VCaP (cell line): ENCODE measurements at regions not wholly inside any gene's neighbourhood (a gene's known extent, or its start where the extent isn't known, plus 50 kb on each side); places are given as distances from the start of the nearest gene placed in this dataset.

Experiments used
- H3K27ac ChIP-seq: fragments of 450-650 bp; 2 replicates; pipeline ENCODE4 v1.5.1; 2017
- TF ChIP-seq, protein P1 (sequence below): fragments of 450-650 bp; conservative IDR thresholded peaks from 2 replicates; pipeline ENCODE4 v1.5.1; 2017; ENCODE audit warnings: mild to moderate bottlenecking, moderate library complexity

DNA sequence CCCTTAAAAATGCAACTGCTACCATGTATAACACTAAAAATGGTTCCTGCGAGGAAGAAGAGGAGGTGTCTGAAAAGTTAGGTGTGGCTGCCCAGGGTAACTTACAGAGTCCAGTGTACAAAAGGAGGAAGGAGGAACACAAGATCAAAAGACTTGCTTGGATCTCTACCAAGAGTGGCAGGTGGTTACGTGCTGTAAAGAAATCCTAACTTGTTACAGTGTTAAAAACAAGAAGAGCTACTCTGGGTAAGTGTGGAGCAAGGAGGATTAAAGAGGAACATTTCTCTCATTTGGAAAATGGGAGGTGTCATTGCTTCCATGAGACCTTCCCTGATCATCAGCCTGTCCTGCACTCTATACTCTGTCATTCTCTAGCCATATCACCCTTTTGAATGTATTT, 242.0 kb downstream of the PTTG2 start:
- H3K27ac ChIP-seq, result peak overlapping the region; percentile 39
- TF ChIP-seq, protein P1, sequence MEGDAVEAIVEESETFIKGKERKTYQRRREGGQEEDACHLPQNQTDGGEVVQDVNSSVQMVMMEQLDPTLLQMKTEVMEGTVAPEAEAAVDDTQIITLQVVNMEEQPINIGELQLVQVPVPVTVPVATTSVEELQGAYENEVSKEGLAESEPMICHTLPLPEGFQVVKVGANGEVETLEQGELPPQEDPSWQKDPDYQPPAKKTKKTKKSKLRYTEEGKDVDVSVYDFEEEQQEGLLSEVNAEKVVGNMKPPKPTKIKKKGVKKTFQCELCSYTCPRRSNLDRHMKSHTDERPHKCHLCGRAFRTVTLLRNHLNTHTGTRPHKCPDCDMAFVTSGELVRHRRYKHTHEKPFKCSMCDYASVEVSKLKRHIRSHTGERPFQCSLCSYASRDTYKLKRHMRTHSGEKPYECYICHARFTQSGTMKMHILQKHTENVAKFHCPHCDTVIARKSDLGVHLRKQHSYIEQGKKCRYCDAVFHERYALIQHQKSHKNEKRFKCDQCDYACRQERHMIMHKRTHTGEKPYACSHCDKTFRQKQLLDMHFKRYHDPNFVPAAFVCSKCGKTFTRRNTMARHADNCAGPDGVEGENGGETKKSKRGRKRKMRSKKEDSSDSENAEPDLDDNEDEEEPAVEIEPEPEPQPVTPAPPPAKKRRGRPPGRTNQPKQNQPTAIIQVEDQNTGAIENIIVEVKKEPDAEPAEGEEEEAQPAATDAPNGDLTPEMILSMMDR, result no peak

DNA sequence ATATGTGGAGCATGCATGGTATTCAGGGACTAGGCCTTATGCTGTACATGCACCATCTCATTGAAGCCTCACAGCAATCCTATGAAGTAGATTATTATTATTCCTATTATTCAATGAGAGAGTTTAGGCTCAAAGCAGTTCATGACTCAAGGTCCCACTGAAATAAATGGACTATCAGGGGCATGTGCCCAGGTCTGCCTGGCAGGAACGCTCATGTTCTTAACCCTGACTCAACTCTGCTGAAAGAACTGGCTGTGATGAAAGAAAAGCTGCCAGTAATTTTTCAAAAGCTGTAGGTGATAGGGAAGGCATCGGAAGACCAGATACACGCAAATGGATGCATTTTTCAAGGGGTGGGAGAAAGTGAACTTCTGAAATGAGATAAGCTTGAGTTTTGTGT, 243.4 kb downstream of the PTTG2 start:
- TF ChIP-seq, protein P1, result no peak
- H3K27ac ChIP-seq, result no peak overlapping the region

DNA sequence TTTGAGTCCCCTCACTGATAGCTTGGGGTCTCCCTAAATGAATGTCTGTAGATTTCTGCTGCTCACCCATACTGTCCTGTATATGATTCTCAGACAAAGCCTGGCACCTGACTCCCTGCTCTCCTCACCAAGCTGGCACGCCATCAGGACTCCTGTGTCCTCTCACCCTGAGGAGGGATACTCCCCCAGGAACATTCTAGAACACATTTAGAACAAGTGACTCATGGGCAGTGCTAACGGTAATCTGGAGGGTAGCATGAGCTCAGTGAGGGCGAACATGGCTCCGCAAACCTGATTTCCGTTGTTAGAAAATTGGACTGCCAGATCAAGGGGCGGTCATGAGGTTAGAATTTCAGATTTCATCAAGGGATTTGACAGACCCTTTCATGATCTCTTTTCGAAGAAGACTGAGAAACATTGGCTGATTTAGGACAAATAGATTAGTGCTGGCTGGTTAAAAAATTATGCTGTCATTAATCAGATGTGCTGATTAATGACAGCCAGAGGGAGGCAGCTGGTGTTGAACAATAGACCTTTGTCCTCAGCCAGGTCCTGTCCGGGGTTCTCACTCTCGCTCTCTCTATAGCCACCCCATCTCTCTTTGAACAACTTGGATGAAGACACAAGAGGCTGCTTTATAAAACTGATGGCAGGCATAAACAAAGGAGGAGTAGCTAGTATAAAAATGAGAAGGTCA, 244.3 kb downstream of the PTTG2 start:
- H3K27ac ChIP-seq, result no peak overlapping the region
- TF ChIP-seq, protein P1, result no peak

DNA sequence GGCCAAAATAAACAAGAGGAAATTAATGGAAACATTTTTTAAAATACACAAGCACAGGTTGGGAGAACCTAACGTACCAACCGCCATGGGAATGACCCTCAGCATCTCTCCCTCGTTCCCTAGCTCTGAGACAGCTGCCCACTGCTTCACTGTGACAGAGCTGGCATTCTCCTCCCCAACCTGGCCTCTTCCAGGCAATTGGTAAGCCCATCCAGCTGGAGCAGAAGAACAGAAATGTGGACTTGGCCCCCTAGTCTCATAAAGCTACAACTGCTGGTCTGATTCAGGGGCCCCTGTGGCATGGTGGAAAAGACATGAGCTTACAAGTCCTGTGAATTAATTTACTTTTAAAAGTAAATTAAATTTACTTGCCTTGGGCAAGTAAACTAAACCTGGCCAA, 245.1 kb downstream of the PTTG2 start:
- H3K27ac ChIP-seq, result no peak overlapping the region
- TF ChIP-seq, protein P1, result no peak

DNA sequence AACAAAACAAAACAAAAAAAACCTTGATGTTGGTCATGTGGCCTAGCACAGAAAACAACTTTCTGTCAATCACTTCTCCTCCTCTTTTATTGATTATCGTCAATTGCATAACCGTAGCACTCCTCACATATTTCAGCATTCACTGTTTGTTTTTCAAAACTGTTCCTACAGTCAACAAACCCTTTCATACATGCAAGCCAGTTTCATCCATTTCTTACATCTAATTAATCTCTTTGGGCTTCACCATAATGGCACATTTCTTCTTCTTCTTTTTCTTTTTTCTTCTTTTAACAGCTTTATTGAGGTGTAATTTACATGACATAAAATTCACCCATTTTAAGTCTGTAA, 246.9 kb downstream of the PTTG2 start:
- TF ChIP-seq, protein P1, result no peak
- H3K27ac ChIP-seq, result no peak overlapping the region

DNA sequence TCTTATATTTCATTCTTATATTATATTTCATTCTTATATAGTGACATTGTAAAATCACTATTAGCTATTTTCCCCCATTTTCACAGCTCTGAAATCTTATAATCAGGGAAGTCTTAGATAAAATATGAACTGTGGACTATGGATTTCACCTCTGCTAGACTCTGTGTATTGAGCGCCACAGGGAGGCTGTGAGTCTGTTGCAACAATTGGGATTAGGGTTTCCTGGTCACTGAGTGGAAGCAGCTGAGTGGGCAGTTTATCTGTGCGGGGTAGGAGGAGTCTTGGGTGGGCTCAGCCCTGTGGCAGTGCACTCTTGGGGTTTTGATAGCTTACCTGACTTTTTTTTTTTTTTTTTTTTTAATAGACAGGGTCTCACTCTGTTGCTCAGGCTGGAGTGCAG, 249.5 kb downstream of the PTTG2 start:
- no peak overlapping the region for H3K27ac ChIP-seq
- TF ChIP-seq, protein P1, result no peak

DNA sequence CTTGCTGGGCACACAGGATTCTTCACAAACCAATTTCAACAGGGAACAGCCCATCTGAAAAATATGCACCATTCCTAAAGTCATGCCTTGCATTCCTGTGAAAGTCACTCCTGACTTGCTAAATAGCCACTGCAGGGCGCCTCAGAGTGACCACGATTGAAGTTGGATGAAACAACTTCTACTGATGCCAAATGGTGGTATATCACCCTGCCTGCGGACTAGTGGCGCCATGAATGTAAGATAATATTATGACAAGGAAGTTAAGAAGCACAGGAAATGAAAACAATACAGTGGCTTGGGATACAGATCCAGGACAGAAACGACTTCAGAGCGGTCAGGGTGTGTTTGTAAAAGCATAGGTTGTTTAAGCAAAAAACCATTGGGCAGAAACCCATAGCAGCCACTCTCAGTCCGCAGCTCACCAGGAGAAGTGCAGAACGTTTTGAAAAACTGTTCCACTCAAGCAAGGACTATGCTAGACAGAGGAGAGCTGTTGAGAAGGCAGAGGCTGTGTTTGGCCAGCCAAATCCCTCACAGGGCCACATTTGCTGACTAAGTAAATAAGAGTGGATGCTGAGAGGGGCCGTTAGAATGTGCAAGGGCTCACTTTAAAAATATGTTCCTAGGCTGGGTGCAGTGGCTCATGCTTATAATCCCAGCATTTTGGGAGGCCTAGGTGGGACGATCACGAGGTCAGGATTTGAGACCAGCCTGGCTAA, 250.4 kb downstream of the PTTG2 start:
- TF ChIP-seq, protein P1, result no peak

More for the DNA sequence above, 250.4 kb downstream of the PTTG2 start:
- H3K27ac ChIP-seq, result no peak overlapping the region
